ENCODE measurements at regions not wholly inside any gene's neighbourhood (a gene's known extent, or its start where the extent isn't known, plus 50 kb on each side); places are given as distances from the start of the nearest gene placed in this dataset.

DNA sequence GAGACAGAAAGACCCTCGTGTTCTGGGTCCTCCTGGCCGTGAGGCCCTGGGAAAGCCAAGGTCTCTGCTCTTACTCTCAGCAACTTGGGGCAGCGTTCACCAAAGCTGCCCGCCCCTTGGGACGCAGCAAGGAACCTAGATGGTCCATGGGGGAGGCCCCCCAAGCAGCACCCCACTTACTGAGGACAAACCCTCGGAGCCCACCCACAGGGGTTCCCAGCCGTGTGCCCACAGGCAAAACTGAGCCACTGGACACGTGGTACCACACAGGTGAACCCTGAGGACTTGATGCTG, 166.2 kb upstream of the IQSEC1 start:
- no peak for TF ChIP-seq PAX5 (IDR thresholded peaks at IDR 0.05; ENCODE audit: insufficient read depth, low read length, severe bottlenecking)
- TF ChIP-seq POLR2AphosphoS5 (IDR thresholded peaks at IDR 0.05; ENCODE audit: low read depth, low read length), result no peak
- TF ChIP-seq POLR2A (IDR thresholded peaks at IDR 0.05; ENCODE audit: low read depth, low read length), result no peak
- TF ChIP-seq TAF1 (IDR thresholded peaks at IDR 0.05; ENCODE audit: low read depth, low read length), result no peak
- TF ChIP-seq SPI1 (IDR thresholded peaks at IDR 0.05; ENCODE audit: low read depth, low read length), result no peak
